ENCODE measurements at regions not wholly inside any gene's neighbourhood (a gene's known extent, or its start where the extent isn't known, plus 50 kb on each side); places are given as distances from the start of the nearest gene placed in this dataset.

DNA sequence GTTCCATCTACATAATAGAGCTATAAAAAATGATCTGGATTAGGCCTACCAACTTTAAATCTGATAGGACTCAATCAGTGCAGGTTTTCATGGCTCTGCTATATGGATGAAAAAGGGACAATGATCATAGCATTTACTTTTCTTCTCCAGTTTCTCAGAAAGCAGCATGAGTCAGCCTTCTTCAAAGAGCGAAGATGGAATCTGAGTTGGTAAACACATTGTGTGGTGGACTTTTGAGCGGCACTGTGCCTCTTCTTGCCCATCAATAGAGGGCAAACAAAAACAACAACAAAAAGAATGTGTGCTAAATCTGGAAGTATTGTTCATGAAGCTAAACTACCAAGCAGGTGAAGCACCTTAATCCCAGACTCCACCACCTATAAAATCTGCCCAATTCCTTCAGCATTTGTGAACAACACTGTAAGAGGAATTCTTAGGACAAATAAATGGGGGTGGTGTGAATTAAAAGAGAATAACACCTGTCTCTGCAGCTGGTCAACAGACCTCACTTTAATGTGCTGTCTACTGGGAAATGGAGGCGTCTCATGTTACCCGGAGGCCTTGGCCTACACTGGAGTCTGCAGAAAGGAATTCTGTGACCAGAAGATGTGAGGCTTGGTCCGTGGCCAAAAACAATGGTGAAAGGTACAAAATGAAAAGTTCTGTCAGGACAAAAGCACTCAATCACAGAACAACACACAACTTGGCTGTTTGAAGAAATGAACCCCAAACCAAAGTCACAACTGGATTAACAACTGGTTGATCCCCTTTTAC, 609.0 kb downstream of the IRS1 start (continued):
- TF ChIP-seq ZNF33B (CRISPR knock-in tag; IDR thresholded peaks at IDR 0.05): no peak
- no peak for TF ChIP-seq RNF2 (conservative IDR thresholded peaks at IDR 0.05; ENCODE audit: low read depth)
- no peak for TF ChIP-seq ZNF263 (CRISPR knock-in tag; IDR thresholded peaks at IDR 0.05)
- TF ChIP-seq, protein P1, sequence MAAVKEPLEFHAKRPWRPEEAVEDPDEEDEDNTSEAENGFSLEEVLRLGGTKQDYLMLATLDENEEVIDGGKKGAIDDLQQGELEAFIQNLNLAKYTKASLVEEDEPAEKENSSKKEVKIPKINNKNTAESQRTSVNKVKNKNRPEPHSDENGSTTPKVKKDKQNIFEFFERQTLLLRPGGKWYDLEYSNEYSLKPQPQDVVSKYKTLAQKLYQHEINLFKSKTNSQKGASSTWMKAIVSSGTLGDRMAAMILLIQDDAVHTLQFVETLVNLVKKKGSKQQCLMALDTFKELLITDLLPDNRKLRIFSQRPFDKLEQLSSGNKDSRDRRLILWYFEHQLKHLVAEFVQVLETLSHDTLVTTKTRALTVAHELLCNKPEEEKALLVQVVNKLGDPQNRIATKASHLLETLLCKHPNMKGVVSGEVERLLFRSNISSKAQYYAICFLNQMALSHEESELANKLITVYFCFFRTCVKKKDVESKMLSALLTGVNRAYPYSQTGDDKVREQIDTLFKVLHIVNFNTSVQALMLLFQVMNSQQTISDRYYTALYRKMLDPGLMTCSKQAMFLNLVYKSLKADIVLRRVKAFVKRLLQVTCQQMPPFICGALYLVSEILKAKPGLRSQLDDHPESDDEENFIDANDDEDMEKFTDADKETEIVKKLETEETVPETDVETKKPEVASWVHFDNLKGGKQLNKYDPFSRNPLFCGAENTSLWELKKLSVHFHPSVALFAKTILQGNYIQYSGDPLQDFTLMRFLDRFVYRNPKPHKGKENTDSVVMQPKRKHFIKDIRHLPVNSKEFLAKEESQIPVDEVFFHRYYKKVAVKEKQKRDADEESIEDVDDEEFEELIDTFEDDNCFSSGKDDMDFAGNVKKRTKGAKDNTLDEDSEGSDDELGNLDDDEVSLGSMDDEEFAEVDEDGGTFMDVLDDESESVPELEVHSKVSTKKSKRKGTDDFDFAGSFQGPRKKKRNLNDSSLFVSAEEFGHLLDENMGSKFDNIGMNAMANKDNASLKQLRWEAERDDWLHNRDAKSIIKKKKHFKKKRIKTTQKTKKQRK (IDR thresholded peaks at IDR 0.05; ENCODE audit: low read length): no peak
- no peak for TF ChIP-seq PITX1 (CRISPR knock-in tag; IDR thresholded peaks at IDR 0.05)
- TF ChIP-seq HNF4A (CRISPR knock-in tag; IDR thresholded peaks at IDR 0.05): peak; percentile 63
- TF ChIP-seq, protein P2, sequence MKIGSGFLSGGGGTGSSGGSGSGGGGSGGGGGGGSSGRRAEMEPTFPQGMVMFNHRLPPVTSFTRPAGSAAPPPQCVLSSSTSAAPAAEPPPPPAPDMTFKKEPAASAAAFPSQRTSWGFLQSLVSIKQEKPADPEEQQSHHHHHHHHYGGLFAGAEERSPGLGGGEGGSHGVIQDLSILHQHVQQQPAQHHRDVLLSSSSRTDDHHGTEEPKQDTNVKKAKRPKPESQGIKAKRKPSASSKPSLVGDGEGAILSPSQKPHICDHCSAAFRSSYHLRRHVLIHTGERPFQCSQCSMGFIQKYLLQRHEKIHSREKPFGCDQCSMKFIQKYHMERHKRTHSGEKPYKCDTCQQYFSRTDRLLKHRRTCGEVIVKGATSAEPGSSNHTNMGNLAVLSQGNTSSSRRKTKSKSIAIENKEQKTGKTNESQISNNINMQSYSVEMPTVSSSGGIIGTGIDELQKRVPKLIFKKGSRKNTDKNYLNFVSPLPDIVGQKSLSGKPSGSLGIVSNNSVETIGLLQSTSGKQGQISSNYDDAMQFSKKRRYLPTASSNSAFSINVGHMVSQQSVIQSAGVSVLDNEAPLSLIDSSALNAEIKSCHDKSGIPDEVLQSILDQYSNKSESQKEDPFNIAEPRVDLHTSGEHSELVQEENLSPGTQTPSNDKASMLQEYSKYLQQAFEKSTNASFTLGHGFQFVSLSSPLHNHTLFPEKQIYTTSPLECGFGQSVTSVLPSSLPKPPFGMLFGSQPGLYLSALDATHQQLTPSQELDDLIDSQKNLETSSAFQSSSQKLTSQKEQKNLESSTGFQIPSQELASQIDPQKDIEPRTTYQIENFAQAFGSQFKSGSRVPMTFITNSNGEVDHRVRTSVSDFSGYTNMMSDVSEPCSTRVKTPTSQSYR (CRISPR knock-in tag; IDR thresholded peaks at IDR 0.05; ENCODE audit: borderline replicate concordance): peak; percentile 27; the same call in 1 of the 2 replicates
- TF ChIP-seq ZNF138 (CRISPR knock-in tag; IDR thresholded peaks at IDR 0.05; ENCODE audit: low read depth): no peak
- TF ChIP-seq TAF15 (IDR thresholded peaks at IDR 0.05; ENCODE audit: low read depth, low read length, poor library complexity, severe bottlenecking): no peak
- no peak for TF ChIP-seq ZBTB7A (CRISPR knock-in tag; IDR thresholded peaks at IDR 0.05)
- TF ChIP-seq, protein P3, sequence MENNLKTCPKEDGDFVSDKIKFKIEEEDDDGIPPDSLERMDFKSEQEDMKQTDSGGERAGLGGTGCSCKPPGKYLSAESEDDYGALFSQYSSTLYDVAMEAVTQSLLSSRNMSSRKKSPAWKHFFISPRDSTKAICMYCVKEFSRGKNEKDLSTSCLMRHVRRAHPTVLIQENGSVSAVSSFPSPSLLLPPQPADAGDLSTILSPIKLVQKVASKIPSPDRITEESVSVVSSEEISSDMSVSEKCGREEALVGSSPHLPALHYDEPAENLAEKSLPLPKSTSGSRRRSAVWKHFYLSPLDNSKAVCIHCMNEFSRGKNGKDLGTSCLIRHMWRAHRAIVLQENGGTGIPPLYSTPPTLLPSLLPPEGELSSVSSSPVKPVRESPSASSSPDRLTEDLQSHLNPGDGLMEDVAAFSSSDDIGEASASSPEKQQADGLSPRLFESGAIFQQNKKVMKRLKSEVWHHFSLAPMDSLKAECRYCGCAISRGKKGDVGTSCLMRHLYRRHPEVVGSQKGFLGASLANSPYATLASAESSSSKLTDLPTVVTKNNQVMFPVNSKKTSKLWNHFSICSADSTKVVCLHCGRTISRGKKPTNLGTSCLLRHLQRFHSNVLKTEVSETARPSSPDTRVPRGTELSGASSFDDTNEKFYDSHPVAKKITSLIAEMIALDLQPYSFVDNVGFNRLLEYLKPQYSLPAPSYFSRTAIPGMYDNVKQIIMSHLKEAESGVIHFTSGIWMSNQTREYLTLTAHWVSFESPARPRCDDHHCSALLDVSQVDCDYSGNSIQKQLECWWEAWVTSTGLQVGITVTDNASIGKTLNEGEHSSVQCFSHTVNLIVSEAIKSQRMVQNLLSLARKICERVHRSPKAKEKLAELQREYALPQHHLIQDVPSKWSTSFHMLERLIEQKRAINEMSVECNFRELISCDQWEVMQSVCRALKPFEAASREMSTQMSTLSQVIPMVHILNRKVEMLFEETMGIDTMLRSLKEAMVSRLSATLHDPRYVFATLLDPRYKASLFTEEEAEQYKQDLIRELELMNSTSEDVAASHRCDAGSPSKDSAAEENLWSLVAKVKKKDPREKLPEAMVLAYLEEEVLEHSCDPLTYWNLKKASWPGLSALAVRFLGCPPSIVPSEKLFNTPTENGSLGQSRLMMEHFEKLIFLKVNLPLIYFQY (CRISPR knock-in tag; IDR thresholded peaks at IDR 0.05; ENCODE audit: borderline replicate concordance): no peak
- TF ChIP-seq, protein P4, sequence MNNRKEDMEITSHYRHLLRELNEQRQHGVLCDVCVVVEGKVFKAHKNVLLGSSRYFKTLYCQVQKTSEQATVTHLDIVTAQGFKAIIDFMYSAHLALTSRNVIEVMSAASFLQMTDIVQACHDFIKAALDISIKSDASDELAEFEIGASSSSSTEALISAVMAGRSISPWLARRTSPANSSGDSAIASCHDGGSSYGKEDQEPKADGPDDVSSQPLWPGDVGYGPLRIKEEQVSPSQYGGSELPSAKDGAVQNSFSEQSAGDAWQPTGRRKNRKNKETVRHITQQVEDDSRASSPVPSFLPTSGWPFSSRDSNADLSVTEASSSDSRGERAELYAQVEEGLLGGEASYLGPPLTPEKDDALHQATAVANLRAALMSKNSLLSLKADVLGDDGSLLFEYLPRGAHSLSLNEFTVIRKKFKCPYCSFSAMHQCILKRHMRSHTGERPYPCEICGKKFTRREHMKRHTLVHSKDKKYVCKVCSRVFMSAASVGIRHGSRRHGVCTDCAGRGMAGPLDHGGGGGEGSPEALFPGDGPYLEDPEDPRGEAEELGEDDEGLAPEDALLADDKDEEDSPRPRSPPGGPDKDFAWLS (CRISPR knock-in tag; IDR thresholded peaks at IDR 0.05; ENCODE audit: borderline replicate concordance): no peak
- TF ChIP-seq ELF4 (CRISPR knock-in tag; IDR thresholded peaks at IDR 0.05; ENCODE audit: borderline replicate concordance): no peak
- no peak for TF ChIP-seq AKAP8 (CRISPR knock-in tag; IDR thresholded peaks at IDR 0.05)
- no peak for TF ChIP-seq ZNF773 (CRISPR knock-in tag; IDR thresholded peaks at IDR 0.05; ENCODE audit: borderline replicate concordance)
- TF ChIP-seq PCBP2 (optimal IDR thresholded peaks at IDR 0.05; ENCODE audit: low read depth, low read length, poor library complexity, severe bottlenecking): no peak
- no peak for TF ChIP-seq CENPX (CRISPR knock-in tag; IDR thresholded peaks at IDR 0.05)
- TF ChIP-seq EED (CRISPR knock-in tag; IDR thresholded peaks at IDR 0.05): no peak
